ENCODE measurements at regions not wholly inside any gene's neighbourhood (a gene's known extent, or its start where the extent isn't known, plus 50 kb on each side); places are given as distances from the start of the nearest gene placed in this dataset.

DNA sequence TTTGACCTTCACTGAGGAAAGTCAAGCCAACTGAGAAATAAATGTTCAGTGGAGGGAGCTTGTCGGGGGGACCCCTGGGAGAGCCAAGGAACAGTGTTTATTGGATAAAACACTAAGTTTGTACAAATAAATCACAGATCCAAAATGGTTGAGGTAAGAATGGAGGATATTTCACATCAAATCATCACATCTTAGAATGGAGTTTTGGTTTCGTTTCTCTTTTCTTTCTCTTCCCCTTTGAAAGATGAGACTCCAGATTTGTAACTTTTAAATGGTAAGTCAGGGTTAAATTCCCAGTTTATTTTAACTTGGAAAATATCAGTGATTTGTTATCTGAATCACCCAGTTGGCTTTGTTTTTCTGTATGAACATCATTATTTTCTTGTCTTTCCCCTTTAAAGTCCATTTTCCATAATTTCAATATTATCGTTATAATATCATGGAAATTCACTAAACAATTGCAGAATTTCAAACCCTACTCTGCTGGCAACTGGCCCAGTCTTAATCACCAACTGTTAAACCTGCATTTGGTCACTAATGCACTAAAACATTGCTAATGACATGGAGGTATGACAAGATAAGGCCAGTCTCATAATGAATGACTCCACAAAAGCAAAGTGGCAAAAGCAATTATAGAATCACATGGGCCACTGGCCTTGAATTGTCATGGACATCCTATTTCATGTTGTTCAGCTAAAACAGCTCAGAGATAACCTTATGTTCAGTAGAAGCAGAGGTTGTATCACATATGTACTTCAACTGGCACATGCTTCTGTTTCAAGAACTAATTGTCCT lies 295.1 kb downstream of the SHOX2 start:
- Histone ChIP-seq H3K9me3 (no peaks in the 10 kb centered on the region), H3K27ac (no peak overlapping the region), H3K27me3 (no peaks in the 10 kb centered on the region), H3K36me3 (no peaks in the 10 kb centered on the region), H3K4me3 (no peak overlapping the region), H3K4me1 (no peaks in the 10 kb centered on the region)
- FAIRE-seq (no peak), ATAC-seq (peak in 2 of 4 donors; percentile 67 to 75), DNase-seq (no peak)
- WGBS, 2 donors, result 48 to 58% methylated on average over 3 of the region's 3 CpGs
- intact Hi-C loops (cut with DNase I), result no loop called here
- TF ChIP-seq, protein P1, sequence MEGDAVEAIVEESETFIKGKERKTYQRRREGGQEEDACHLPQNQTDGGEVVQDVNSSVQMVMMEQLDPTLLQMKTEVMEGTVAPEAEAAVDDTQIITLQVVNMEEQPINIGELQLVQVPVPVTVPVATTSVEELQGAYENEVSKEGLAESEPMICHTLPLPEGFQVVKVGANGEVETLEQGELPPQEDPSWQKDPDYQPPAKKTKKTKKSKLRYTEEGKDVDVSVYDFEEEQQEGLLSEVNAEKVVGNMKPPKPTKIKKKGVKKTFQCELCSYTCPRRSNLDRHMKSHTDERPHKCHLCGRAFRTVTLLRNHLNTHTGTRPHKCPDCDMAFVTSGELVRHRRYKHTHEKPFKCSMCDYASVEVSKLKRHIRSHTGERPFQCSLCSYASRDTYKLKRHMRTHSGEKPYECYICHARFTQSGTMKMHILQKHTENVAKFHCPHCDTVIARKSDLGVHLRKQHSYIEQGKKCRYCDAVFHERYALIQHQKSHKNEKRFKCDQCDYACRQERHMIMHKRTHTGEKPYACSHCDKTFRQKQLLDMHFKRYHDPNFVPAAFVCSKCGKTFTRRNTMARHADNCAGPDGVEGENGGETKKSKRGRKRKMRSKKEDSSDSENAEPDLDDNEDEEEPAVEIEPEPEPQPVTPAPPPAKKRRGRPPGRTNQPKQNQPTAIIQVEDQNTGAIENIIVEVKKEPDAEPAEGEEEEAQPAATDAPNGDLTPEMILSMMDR (IDR thresholded peaks at IDR 0.05), result no peak

DNA sequence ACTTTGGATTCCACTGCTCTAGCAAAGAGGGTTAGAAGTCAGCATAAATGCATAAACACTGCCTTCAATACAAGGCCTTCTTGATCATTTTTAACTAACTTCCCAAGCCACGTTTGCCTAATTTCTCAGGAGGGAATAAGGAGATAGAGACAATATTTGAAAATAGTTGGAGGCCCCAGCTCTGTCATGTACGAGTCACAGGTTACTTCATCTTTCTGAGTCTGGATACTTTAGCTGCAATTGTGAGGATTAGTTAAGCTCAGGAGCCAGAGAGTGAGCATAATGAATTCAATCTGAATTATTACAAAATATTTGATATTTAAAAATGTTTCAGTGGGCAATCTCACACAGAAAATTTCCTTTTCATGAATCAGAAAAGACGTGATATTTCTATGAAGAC lies 298.9 kb downstream of the SHOX2 start:
- H3K27ac ChIP-seq, result no peak overlapping the region
- no peaks in the 10 kb centered on the region for H3K4me1 ChIP-seq
- TF ChIP-seq, protein P1 (IDR thresholded peaks at IDR 0.05), result no peak
- FAIRE-seq (no peak), ATAC-seq (no peak), DNase-seq (no peak)
- no peaks in the 10 kb centered on the region for H3K36me3 ChIP-seq
- intact Hi-C loops (cut with DNase I), result no loop called here
- no peaks in the 10 kb centered on the region for H3K9me3 ChIP-seq
- H3K4me3 ChIP-seq, result no peak overlapping the region
- 62 to 65% methylated on average over 3 of the region's 3 CpGs for WGBS, 2 donors
- H3K27me3 ChIP-seq, result no peaks in the 10 kb centered on the region

DNA sequence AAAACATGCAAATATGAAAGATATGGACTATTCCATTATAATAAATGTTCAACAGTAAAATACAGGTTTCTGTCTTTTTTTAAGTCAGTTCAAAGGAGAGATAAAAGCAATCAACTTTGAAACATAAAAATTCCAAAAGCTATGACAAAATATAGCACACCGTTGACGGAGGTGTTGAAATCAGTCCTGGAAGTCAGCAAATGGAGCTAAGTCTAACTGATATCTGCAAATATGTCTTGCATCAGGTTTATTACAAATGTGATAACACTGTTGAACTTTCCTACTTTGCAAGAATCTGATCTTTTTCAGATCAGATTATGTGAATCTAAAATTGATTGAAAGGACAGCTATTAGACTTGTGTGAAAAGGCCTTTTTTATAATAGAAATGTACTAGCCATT lies 300.7 kb downstream of the SHOX2 start:
- Histone ChIP-seq H3K27me3 (no peaks in the 10 kb centered on the region), H3K27ac (no peak overlapping the region), H3K4me1 (no peaks in the 10 kb centered on the region), H3K4me3 (no peak overlapping the region), H3K9me3 (no peaks in the 10 kb centered on the region), H3K36me3 (no peaks in the 10 kb centered on the region)
- FAIRE-seq, result no peak
- TF ChIP-seq, protein P1 (IDR thresholded peaks at IDR 0.05), result no peak
- DNase-seq, result no peak
- 43 to 52% methylated on average over 2 of the region's 2 CpGs for WGBS, 2 donors
- intact Hi-C loops (cut with DNase I), result no loop called here
- no peak for ATAC-seq

DNA sequence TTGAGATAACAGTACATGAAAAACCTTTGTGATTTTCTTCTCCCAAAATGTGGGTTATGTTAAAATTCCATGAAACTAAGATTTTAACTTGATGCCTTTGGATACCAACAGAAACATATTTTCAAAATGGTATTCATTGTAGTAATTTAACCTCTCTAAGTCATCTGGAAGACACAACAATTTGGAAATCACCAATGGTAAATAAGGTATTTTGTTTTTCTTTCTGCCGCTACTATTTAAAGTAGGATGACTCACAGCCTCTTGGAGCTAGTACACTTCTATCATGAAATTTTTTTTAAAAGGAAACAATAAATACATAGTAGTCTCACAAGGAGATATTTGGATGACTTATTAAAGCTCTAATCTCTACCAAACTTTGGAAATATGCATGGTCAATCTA lies 291.6 kb upstream of the VEPH1 start:
- 67 to 90% methylated on average over 1 of the region's 1 CpG for WGBS, 2 donors
- ATAC-seq, result no peak
- intact Hi-C loops (cut with DNase I), result no loop called here
- H3K4me3 ChIP-seq, result no peak overlapping the region
- TF ChIP-seq, protein P1 (IDR thresholded peaks at IDR 0.05), result no peak
- peak; percentile 9 for FAIRE-seq
- no peaks in the 10 kb centered on the region for H3K9me3 ChIP-seq
- H3K27me3 ChIP-seq, result no peaks in the 10 kb centered on the region
- DNase-seq, result no peak
- no peaks in the 10 kb centered on the region for H3K4me1 ChIP-seq
- H3K36me3 ChIP-seq, result no peaks in the 10 kb centered on the region
- no peak overlapping the region for H3K27ac ChIP-seq

DNA sequence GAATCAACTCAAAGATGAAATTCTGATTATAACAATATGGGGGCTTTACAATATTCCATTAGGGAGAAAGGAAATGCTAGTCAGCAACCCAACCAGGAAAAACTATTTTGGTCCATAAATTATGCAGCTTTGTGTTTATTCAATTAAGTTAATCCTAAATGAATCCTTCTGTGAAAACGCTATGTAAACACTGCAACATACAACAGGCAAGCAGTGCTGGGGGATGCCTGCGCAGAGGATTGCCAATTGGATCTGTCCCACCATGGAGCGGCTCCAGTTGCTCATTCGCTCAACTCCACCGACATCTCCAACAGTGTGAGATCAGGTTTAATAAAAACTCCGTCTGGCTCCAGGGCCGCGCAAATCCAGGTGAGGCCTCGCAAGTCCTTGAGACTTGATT lies 290.5 kb upstream of the VEPH1 start:
- whole genome bisulfite sequencing, 2 donors, result 90 to 92% methylated on average over 9 of the region's 9 CpGs
- H3K27me3 ChIP-seq, result no peaks in the 10 kb centered on the region
- ATAC-seq (no peak), FAIRE-seq (no peak), DNase-seq (no peak)
- H3K36me3 ChIP-seq, result no peaks in the 10 kb centered on the region
- H3K27ac ChIP-seq, result no peak overlapping the region
- TF ChIP-seq, protein P1 (IDR thresholded peaks at IDR 0.05), result no peak
- no peak overlapping the region for H3K4me3 ChIP-seq
- H3K4me1 ChIP-seq, result no peaks in the 10 kb centered on the region
- H3K9me3 ChIP-seq, result no peaks in the 10 kb centered on the region
- intact Hi-C loops (cut with DNase I), result no loop called here

Data from pancreas (tissue), 10 donors.